CD14-positive monocyte (primary cell): ENCODE measurements at regions not wholly inside any gene's neighbourhood (a gene's known extent, or its start where the extent isn't known, plus 50 kb on each side); places are given as distances from the start of the nearest gene placed in this dataset.

Experiments
- DNase-seq, 3 donors: peaks; one replicate each; pipeline ENCODE4 v3.0.0-alpha.2; 2011 to 2022
- H2AFZ ChIP-seq: 2 replicates; pipeline ENCODE4 v1.6.0; 2012; ENCODE audit warnings: mild to moderate bottlenecking, low read depth, low read length, inconsistent platforms; ENCODE audit not compliant: insufficient read depth, poor library complexity, severe bottlenecking
- H3K27ac ChIP-seq, 2 donors: 1 replicate in 1 of 2; 2 replicates in 1 of 2; pipeline ENCODE4 v1.5.1; 2012 to 2013; ENCODE audit warnings: low read length in 2 of 2, control low read depth in 1 of 2, inconsistent platforms in 1 of 2, low read depth in 1 of 2, mild to moderate bottlenecking in 1 of 2
- H3K27me3 ChIP-seq, 2 donors: one replicate each; pipeline versions ENCODE4 v1.6.0 to v1.6.1; 2011 to 2013; ENCODE audit warnings: low read length in 2 of 2; ENCODE audit not compliant: control insufficient read depth in 2 of 2, insufficient read depth in 2 of 2
- H3K36me3 ChIP-seq, 2 donors: replicated peaks in 1 of 2; 1 replicate in 1 of 2; 2 replicates in 1 of 2; pipeline versions ENCODE4 v1.5.1 to v1.6.1; 2012 to 2013; ENCODE audit warnings: low read length in 2 of 2, control low read depth in 1 of 2, inconsistent platforms in 1 of 2, mild to moderate bottlenecking in 1 of 2; ENCODE audit not compliant: insufficient read depth in 2 of 2, control insufficient read depth in 1 of 2
- H3K4me1 ChIP-seq, 2 donors: 1 replicate in 1 of 2; 2 replicates in 1 of 2; pipeline versions ENCODE4 v1.5.1 to v1.6.1; 2012 to 2013; ENCODE audit warnings: low read length in 2 of 2, control low read depth in 1 of 2, inconsistent platforms in 1 of 2, mild to moderate bottlenecking in 1 of 2, moderate library complexity in 1 of 2; ENCODE audit not compliant: insufficient read depth in 2 of 2, control insufficient read depth in 1 of 2
- H3K4me2 ChIP-seq: replicated peaks from 2 replicates; pipeline ENCODE3; 2012; ENCODE audit warnings: low read length, moderate library complexity, mild to moderate bottlenecking; ENCODE audit not compliant: poor library complexity, severe bottlenecking; ENCODE audit errors: extremely low read depth
- H3K4me3 ChIP-seq, 3 experiments: fragments of 200-600 bp in 1 of 3; sonication (generic) in 1 of 3; replicated peaks in 1 of 3; 1 replicate in 2 of 3; 2 replicates in 1 of 3; pipeline ENCODE4 v1.5.1; 2011 to 2013; ENCODE audit warnings: low read length in 3 of 3, mild to moderate bottlenecking in 3 of 3, control low read depth in 2 of 3, low read depth in 2 of 3, inconsistent platforms in 1 of 3, moderate library complexity in 1 of 3
- H3K79me2 ChIP-seq: 2 replicates; pipeline ENCODE4 v1.6.0; 2012; ENCODE audit warnings: mild to moderate bottlenecking, control low read depth, inconsistent platforms, low read length, moderate library complexity; ENCODE audit not compliant: insufficient read depth
- H3K9ac ChIP-seq: 2 replicates; pipeline ENCODE4 v1.6.0; 2017; ENCODE audit warnings: low read length, mild to moderate bottlenecking; ENCODE audit not compliant: insufficient read depth, poor library complexity, severe bottlenecking
- H3K9me3 ChIP-seq, 2 donors: replicated peaks in 1 of 2; 1 replicate in 1 of 2; 2 replicates in 1 of 2; pipeline versions ENCODE4 v1.5.1 to v1.6.1; 2012 to 2013; ENCODE audit warnings: low read length in 2 of 2, control low read depth in 1 of 2; ENCODE audit not compliant: control insufficient read depth in 1 of 2, insufficient read depth in 1 of 2
- H4K20me1 ChIP-seq: 2 replicates; pipeline ENCODE4 v1.6.0; 2012; ENCODE audit warnings: mild to moderate bottlenecking, low read length, control low read depth, moderate library complexity; ENCODE audit not compliant: insufficient read depth
- H3K27ac Mint-ChIP-seq, 7 donors: one replicate each; pipeline ENCODE4 v1.8.0; 2020; ENCODE audit warnings: mild to moderate bottlenecking in 7 of 7, mixed read lengths in 7 of 7, moderate library complexity in 6 of 7, inconsistent platforms in 2 of 7
- H3K27me3 Mint-ChIP-seq, 3 donors: one replicate each; pipeline ENCODE4 v1.8.0; 2021 to 2022; ENCODE audit warnings: low read depth in 3 of 3, mild to moderate bottlenecking in 3 of 3, mixed read lengths in 3 of 3, moderate library complexity in 3 of 3, inconsistent platforms in 1 of 3
- H3K36me3 Mint-ChIP-seq, 2 donors: one replicate each; pipeline ENCODE4 v1.8.0; 2020; ENCODE audit warnings: mixed read lengths in 2 of 2, inconsistent platforms in 1 of 2, mild to moderate bottlenecking in 1 of 2
- H3K4me1 Mint-ChIP-seq: one replicate; pipeline ENCODE4 v1.8.0; 2020; ENCODE audit warnings: mild to moderate bottlenecking, mixed read lengths
- H3K4me3 Mint-ChIP-seq, 2 donors: one replicate each; pipeline ENCODE4 v1.8.0; 2020; ENCODE audit warnings: mild to moderate bottlenecking in 2 of 2, mixed read lengths in 2 of 2, moderate library complexity in 1 of 2
- H3K9me3 Mint-ChIP-seq, 7 donors: one replicate each; pipeline ENCODE4 v1.8.0; 2020 to 2022; ENCODE audit warnings: mixed read lengths in 7 of 7, mild to moderate bottlenecking in 6 of 7, moderate library complexity in 6 of 7, inconsistent platforms in 2 of 7
- whole genome bisulfite sequencing: methylation state at CpG from one replicate; pipeline ENCODE4 v1.1.5; 2013; ENCODE audit warnings: missing lambda C conversion rate; ENCODE audit not compliant: insufficient coverage; 5-methylcytosine and 5-hydroxymethylcytosine counted together
- intact Hi-C, 2 donors: fragments of 100-400 bp; cut with micrococcal nuclease; formaldehyde crosslinking; loops; one replicate each; pipeline versions ENCODE4 v1.15.0 to v1.15.1; 2023
- TF ChIP-seq, protein P1 (sequence below): fragments of 200-600 bp; IDR thresholded peaks from one replicate; pipeline ENCODE4 v1.8.0; 2022; ENCODE audit warnings: antibody characterized with exemption, mild to moderate bottlenecking

DNA sequence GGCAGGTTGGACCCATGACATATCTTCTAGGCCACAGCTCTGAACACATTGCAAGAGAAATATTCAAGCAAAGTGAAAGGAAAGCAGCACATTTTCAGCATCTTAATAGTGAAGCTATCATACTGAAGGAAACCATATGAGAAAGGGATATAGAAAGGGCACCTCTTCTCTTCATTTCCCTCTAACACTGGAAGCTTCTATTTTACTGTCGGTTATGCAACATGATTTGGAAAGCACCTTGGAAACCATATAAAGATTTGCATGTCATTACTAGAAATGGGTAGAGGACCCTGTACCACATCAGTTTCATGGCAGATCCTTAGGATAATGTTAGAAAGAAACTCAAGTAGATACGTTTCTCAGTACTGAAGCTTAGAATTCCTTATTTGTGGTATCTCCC is 70.5 kb upstream of the HMGN3 start:
- no CpG with 5 or more reads among the region's 2 CpGs for WGBS
- Histone ChIP-seq H3K36me3 (no peaks in the 10 kb centered on the region), H3K4me3 (no peak overlapping the region), H3K79me2 (no peaks in the 10 kb centered on the region), H3K27me3 (no peaks in the 10 kb centered on the region), H3K9me3 (peaks cover 7 to 17% of the 10 kb centered on the region in 2 donors), H3K9ac (no peak overlapping the region), H3K4me2 (no peak overlapping the region), H3K4me1 (no peaks in the 10 kb centered on the region), H4K20me1 (no peaks in the 10 kb centered on the region), H3K27ac (no peak overlapping the region), H2AFZ (no peak overlapping the region)
- Mint-ChIP-seq H3K4me1 (no peaks in the 10 kb centered on the region), H3K27me3 (peaks cover 0 to 4% (median 0%) of the 10 kb centered on the region in 3 donors), H3K9me3 (peaks cover 0 to 19% (median 7%) of the 10 kb centered on the region in 7 donors), H3K27ac (no peak overlapping the region), H3K36me3 (no peaks in the 10 kb centered on the region), H3K4me3 (no peak overlapping the region)
- DNase-seq = no peak
- intact Hi-C loops = no loop called here
- TF ChIP-seq, protein P1, sequence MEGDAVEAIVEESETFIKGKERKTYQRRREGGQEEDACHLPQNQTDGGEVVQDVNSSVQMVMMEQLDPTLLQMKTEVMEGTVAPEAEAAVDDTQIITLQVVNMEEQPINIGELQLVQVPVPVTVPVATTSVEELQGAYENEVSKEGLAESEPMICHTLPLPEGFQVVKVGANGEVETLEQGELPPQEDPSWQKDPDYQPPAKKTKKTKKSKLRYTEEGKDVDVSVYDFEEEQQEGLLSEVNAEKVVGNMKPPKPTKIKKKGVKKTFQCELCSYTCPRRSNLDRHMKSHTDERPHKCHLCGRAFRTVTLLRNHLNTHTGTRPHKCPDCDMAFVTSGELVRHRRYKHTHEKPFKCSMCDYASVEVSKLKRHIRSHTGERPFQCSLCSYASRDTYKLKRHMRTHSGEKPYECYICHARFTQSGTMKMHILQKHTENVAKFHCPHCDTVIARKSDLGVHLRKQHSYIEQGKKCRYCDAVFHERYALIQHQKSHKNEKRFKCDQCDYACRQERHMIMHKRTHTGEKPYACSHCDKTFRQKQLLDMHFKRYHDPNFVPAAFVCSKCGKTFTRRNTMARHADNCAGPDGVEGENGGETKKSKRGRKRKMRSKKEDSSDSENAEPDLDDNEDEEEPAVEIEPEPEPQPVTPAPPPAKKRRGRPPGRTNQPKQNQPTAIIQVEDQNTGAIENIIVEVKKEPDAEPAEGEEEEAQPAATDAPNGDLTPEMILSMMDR = no peak

DNA sequence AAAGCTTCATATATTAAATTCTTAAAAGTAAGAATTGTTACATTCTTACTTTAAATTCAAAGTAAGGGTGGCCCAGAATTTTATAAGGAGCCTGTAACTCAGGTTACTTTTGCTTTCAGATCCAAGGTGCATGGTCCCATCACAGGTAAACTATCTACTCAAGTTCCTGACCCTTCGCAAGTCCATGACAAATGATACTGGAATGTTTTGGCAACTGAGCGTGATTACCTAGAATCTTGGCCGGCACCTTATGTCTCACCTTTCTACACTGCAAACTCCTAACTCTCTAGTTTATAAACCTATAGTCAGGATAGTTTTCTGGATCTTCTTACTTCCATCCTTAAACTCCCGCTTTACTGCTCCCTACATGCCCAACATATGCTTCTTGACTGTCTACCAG is 67.9 kb upstream of the HMGN3 start:
- no peaks in the 10 kb centered on the region for H3K79me2 ChIP-seq
- H3K4me1 ChIP-seq = no peaks in the 10 kb centered on the region
- DNase-seq = no peak
- no peaks in the 10 kb centered on the region for H3K36me3 Mint-ChIP-seq
- H3K36me3 ChIP-seq = no peaks in the 10 kb centered on the region
- H3K27me3 Mint-ChIP-seq = peaks cover 0 to 4% (median 0%) of the 10 kb centered on the region in 3 donors
- TF ChIP-seq, protein P1 = no peak
- no peaks in the 10 kb centered on the region for H3K27me3 ChIP-seq
- peaks cover 0 to 20% (median 2%) of the 10 kb centered on the region in 7 donors for H3K9me3 Mint-ChIP-seq
- no peaks in the 10 kb centered on the region for H3K4me1 Mint-ChIP-seq
- H3K4me3 Mint-ChIP-seq = no peak overlapping the region
- H4K20me1 ChIP-seq = no peaks in the 10 kb centered on the region
- no peak overlapping the region for H3K9ac ChIP-seq
- no peak overlapping the region for H3K4me2 ChIP-seq
- H3K27ac ChIP-seq = no peak overlapping the region
- WGBS = 100% methylated on average over 1 of the region's 4 CpGs
- H3K27ac Mint-ChIP-seq = no peak overlapping the region
- no peak overlapping the region for H3K4me3 ChIP-seq
- H3K9me3 ChIP-seq = no peaks in the 10 kb centered on the region
- intact Hi-C loops = no loop called here
- H2AFZ ChIP-seq = no peak overlapping the region
